H1 (cell line): ENCODE measurements at regions not wholly inside any gene's neighbourhood (a gene's known extent, or its start where the extent isn't known, plus 50 kb on each side); places are given as distances from the start of the nearest gene placed in this dataset.

ENCODE experiments used
- CEBPB ChIP-seq: IDR thresholded peaks from 2 replicates; pipeline ENCODE4 v1.6.1; 2012; ENCODE audit warnings: low read depth, low read length

GRCh38 chr3:148646126-148646665 is 51.5 kb upstream of the AGTR1 start (continued):
- TF ChIP-seq CEBPB = no peak
